Hematopoietic multipotent progenitor cell treated with erythropoietin and hydrocortisone succinate and interleukin-3 and kit ligand, for 8 days (in vitro differentiated cells): ENCODE measurements at regions not wholly inside any gene's neighbourhood (a gene's known extent, or its start where the extent isn't known, plus 50 kb on each side); places are given as distances from the start of the nearest gene placed in this dataset.

Source experiments
- DNase-seq: peaks from one replicate; pipeline ENCODE4 v3.0.0-alpha.2; 2015

DNA sequence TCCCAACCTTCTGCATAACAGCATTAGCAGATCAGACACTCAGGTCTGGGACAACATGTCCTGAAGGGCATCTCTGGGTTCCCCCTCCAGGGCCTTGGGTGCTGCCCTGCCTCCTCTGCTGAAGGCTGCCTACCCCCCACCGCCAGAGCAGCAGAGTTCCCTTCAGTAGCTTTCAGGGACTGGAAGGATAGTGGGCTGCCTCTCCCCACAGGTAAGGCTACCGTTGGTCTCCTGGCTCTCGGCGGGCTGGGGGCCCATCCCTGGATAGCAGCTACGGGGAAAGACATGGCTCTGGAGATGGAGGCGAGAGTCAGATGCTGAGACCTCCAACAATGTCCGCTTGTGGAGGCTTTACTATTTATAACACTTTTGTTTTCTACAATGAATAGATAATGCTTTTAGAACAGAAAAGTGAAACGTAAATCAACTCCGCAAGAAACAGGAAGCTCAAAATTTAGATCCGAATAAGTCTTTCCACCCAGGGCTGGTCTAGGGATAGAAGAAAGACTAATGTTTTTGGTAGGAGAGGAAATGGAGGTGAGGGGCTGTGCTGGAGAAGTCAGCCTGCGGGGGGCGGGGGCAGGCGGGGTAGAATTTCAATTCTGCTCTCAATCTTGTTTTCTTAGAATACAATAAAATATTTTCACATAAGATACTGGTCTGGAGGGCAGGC is 58.4 kb downstream of the ARL4C start:
- DNase-seq = no peak

DNA sequence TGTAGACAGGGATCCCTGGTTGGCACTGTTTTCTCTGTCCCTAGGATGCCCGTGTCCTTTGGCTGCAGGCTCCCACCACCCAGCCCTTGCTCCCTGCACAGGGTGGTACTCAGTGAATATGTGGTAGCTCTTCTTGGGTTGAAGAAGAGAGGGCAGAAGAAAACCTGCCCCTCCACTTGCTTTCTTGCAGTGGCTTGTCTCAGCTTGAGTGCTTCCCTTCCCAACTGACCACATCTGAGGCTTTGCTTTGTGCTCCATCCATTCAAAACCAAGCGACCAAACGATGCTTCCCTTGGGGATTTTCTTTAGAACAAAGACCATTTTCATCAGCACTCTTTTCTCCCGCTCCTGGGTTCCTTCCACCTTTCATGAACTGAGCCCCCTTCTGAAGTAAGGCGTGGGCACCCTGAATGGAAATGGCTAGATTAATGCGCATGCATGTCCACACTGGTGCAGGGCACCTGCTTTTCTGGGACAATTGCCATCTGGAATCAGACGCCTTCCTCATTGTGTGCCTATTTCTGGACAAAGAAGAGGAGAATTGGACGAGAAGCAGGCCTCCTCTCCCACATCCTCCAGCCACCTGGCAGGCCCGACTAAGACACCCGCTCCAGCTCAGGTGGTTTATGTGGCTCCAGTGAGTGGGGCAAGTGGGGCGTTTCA is 59.1 kb downstream of the ARL4C start:
- no peak for DNase-seq

DNA sequence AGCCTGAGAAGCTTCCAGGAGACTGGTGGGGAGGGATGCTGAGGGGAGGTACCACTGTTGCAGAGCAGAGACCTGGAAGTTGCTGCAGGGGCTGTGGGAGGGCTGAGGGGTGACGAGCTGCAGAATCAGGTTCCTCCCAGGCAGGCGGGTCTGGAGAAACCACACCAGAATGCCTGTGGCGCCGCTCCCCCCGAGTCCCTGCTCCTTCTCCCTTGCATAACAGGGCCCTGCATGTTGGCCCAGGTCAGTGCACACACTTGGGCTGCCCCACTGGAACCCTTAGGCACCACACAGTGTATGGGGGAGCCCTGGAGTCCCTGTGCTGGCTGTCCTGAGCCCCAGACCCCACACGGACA is 60.4 kb downstream of the ARL4C start:
- no peak for DNase-seq

DNA sequence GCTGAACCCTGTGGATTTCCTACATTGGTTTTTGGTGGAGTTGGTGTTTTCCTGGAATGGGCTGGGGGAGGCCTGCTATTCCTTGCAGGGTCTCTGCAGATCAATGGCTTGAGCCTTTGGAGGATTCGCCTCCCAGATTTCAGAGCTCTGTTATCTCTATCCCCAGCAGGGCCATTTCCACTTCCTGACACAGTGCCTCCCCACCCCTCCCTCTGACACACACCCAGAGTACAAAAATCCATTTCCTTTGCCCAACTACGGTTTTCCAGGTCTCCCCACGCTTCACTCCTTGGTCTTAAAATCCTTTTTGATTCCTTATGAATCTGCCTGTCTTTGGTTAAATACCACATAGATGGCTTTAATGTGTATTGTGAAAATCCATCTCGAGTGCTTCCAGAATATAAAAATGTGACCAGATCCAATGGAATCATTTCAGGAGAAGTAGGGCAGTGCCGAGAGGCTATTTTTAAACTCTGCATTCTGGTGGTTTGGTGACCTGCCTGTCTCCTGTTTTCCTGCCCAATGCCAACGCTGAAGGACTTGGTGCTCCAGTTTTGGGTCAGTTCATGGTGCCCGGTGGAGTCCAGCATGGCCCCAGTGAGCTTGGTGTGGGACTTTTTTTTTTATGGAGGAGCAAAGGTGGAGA is 60.9 kb downstream of the ARL4C start:
- DNase-seq = no peak

DNA sequence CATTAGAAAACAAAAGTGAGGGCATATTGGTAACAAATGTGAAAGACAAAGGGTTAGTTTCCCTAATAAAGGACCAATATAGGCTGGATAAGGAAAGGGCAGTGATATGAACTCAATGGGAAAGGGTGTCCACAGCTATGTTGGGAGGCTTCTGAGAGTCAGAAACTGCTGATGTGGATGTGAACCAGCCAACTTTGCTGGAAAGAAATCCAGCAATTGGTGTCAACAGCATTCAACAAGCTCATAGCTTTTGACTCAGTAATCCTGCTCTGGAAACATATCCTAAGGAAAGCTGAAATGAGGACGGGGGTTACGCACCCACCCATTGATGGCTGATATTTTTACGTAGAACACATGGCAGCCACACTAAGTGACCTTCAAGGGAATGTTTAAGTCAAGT is 63.7 kb downstream of the ARL4C start:
- no peak for DNase-seq

DNA sequence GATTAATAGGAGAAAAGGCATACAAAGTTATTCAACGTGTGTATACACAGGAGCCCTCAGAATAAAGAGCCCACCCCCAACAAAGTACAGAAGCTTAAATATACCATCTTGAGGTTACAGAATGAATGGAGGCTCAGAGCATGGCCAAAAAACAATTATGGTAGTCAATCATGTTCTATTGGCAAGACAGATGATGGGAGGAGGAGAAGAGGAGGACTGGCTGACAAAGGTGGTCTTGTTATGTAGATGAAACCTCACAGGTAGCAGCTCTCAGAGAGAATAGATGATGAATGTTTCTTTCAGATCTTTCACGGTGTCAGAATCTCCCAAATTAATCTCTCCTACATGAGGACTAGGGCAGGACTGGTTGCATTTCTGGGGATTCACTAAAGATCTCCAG is 66.0 kb downstream of the ARL4C start:
- DNase-seq = no peak

DNA sequence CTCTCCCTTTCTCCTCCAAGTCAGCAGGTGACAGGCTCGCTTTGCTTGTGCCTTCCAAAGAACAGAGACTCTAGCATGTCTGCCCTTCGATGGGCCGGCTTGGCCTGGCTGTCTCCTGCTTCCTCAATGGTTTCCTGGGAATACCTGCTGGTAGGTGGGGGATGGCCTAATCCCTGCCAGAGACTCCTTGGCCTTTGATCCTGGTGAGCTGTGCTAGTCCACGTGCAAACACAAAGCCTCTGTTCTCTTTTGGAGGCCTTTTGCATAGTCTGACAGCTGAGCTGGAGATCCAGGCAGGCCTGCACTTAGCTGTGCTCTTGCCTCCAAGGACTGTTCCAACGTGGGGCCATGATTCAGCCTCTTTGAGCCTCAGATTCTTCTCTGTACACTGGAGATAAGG is 67.6 kb downstream of the ARL4C start:
- no peak for DNase-seq

DNA sequence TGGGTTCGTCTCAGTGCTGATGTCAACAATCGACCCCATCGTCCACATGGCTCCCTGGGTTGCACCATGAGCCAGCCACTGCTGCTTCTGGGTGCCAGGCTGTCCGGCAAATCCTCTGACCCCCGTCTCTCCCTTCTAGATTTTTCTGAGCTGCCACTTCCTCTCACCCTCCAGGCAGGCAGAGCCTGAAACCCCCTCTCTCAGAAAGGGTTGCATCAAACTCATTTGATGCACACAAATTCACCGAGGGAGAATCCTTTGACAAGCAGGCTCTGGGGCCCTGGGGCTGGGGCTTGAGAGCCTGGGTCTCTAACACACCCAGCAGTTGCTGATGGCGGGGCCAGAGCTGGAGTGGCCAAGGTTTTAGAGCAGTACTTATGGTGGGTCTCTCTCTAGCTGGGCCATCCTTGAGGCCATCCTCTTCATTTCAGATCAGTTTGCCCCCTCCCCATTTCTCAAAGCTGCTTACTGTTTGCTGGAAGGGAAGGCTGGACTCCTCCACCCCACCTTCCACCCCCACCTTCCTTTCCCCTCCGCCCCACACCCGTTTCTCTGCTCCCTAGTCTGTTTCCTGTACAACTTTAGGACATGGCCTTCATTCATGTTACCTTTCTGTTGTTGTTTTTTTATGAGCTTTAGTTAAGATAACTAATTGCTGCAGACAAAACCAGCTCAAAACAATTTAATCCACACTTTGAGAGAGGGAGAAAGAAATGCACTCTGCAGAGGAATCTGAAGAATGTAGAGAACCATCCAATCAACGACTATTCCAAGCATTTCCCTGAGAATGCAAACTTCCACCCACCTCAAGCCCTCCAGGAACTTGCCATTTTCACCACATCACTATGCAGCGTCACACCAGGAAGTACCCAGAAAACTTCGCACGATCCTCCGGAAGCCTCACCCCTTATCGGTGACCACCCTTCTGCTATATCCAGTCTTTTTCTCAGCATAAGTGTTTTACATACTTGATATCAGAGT is 69.5 kb downstream of the ARL4C start:
- DNase-seq = no peak

DNA sequence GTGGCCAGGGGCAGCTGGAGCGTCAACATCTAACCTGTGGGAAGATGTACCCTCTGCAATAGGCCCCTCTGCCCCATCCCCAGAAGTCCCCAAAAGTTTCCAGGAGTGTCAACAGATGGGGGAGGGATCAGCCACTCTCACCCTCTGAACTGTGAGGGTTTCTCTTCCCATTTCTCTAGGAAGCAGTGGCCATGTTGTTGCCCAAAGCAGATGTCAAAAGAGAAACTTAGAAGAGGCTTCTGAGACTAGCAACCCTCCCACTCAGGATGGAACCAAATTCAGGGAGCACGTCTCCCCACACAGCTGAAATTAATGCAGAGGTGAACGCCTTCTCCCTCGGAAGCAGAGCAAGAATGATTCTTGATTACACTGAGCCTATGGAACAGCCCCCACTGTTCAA is 70.3 kb downstream of the ARL4C start:
- DNase-seq = no peak

DNA sequence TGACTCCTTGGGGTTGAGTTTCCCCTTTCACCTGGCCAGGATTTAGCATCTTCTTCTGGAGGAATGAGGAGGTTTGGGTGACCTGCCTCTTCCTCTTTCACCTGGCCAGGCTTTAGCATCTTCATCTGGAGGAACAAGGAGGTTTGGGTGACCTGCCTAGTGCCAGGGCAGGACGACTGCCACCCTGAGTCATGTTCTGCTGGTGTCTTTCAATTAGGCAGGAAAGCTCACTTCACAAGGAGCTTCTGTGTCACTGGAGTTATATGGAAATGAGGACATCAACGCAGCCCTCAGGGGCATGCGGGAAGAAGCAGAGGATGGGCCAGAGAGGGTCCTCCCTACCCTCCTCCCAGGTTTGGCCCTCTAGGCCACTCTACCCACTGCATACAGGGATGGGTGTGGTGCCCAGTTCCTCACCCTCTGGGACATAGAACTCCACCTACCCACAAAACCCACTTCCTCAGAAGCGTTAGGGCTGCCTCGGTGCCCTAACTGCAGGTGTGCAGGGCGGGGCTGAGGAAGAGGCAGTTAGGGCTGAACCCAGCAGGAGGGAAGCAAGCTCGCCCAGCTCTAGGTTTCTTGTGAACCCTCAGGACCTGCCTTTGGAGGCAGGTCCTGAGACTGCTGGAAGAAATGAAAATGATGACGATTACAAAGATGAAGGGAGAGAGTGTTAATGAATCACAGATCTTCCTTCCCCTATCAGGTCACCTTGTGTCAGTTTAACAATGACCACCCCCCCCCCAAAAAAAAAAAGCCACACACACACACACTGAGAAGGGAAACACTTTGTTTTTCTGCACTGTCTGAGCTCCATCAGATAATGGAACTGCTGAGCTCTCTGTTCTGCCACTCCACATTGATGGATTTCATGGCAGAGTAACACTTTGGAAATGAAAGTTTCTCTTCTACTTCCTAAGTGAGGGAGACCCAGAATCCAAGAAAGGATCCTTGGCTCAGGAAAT is 71.0 kb downstream of the ARL4C start:
- DNase-seq = peak; percentile 4

DNA sequence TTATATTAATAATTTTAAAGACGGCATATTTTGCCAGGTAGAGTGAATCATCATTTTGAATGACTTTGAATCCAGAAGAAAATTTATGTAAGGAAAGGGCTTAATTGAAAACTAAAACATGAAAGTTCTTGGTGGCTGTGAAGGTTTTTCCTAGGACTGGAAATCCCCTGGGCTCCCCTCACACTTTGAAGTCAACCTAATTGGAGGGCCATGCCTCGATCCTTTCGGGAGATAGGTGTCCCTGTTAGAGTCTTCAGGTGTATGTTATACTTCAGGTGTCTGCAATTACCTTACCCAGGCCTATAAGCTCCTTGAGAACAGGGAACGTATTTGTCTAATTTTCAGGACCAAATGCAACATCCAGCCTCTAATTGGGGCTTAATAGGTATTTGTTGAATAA is 73.0 kb downstream of the ARL4C start:
- no peak for DNase-seq

DNA sequence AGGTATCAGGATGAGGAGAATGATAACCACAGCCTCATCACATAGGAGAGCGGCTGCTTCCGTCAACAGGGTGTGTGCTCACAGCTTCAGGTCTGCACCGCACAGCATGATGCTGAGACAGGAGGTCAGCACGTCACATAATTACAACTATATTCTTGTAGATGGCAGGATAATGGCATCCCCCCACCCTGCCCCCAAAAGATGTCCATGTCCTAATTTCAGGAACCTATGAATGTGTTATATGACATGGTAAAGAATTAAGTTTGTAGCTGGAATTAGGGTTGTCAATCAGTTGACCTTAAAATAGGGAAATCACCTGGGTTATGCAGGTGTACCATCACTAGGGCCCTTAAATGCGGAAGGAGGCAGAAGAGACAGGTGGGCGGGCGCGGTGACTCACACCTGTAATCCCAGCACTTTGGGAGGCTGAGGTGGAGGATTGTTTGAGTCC is 73.9 kb downstream of the ARL4C start:
- DNase-seq = no peak

DNA sequence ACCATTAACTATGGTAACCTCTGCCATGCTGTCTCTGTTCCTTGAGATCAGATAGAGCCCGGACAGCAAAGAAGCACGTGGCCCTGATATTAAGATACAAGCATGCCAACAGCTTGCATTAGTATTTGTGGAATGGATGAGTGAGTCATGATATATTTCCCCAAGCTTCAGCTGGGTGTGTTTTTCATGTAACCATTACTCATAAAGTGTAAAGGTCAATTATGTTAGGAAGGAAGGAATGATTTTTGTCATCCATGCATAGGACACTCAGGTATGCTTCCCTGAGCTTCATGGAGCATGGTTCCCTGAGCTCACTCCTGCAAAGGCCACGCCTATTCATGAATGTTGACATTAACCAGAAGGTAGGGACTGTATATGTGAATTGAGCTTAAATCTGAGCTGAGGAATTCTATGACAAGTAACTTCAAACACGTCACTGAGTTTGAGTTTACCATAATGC is 74.6 kb downstream of the ARL4C start:
- no peak for DNase-seq

DNA sequence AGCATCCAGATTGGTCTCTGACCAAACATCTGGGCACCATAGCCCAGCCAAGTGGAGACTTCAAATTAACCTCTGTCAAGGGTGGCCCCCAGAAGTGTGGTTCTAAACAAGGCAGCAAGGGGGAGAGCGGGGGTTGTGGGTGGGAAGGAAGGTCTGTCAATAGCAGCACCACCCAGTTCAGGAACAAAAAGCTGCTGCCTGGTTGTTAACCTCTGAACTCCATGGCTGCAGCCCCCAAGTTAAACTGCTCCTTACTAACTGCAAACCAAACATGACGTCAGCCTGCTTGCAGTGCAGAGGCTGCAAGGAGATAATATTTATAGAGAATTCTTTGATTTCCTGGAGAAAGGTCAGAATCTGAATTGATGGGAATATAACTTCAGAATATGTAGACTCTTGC is 76.5 kb downstream of the ARL4C start:
- no peak for DNase-seq

DNA sequence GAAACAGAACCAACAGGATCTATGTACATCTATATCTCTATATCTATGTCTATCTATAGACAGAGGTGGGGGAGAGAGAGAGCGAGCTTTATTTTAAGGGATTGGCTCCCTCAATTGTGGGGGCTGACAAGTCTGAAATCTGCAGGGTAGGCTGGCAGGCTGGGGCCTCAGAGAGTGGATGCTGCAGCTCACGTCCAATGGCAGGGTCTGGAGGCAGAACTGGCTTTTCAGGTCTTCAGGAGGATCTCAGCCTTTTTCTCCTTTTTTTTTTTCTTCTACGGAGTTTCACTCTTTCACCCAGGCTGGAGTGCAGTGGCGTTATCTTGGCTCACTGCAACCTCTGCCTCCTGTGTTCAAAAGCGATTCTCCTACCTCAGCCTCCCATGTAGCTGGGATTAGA is 77.2 kb downstream of the ARL4C start:
- DNase-seq = no peak

DNA sequence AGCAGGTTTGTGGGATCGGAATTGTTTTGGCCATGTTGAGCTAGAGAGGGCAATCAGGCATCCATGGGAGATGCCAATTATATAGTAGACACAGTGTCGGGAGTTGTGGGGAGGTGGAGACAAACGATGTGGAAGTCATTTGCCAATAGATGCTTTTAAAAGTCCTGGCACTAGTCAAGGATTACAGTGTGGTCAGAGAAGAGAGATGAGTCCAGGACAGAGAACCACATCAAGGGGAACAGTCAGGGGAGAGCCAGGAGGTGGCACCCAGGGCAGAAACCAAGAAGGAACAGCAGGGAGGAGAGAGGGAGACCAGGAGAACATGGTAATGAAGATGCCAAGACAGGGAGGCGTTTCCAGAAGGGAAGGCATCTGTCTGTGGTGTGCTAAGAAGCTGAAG is 81.2 kb downstream of the ARL4C start:
- DNase-seq = no peak

DNA sequence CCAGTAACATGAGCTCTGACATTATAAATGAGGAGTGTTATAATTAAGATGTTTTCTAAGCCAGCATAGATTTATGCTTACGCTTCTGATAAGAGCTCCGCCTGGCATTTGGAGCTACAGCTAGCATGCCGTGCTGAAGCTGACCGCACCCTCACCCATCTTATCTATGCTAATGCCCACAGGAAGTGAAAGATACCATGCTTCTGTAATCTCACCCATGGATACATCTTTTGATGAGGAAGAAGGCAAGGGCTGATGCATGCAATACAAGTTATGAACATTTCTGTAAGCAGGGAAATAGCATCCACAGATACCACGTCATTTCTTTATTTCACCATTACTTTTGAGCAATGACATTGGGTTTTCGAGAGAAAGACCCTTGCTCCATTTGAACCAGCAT is 82.3 kb downstream of the ARL4C start:
- peak; percentile 35 for DNase-seq

DNA sequence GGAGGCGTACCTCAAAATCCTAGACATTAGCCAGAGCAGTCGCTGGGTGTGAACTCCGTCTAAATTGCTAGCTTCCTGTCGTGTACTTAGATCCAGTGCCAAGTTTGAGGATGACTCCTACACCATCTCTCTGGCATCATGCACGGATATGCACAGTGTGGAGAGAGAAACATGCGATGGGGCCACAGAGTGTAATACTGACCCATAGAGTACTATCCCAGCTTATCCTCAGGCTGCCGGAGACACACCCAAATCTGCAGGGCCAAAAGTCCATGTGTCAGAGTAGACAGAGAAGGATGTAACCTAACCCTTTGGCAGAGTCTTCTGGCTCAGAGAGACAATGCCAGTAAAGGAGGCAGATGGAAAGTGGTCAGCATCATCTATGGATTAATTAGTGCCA is 84.2 kb downstream of the ARL4C start:
- DNase-seq = no peak

DNA sequence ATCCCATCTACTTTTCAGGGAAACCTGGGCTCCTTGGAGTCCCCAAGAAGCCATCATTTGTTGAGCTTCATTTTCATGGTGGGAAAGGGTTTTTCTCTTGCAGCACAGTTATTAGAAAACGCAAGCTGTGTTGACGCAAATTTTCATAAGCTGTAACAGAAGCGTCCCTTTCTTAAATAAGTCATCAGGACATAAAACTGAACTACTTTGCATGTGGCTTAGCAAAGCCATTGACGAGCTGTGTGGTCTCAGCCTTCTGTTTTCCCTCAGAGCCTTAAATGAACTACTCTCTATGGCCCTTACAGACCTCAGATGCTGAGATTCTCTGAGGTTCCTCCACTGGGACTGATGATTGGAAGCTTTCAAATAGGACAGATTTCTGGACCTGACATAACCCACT is 85.1 kb downstream of the ARL4C start:
- no peak for DNase-seq

DNA sequence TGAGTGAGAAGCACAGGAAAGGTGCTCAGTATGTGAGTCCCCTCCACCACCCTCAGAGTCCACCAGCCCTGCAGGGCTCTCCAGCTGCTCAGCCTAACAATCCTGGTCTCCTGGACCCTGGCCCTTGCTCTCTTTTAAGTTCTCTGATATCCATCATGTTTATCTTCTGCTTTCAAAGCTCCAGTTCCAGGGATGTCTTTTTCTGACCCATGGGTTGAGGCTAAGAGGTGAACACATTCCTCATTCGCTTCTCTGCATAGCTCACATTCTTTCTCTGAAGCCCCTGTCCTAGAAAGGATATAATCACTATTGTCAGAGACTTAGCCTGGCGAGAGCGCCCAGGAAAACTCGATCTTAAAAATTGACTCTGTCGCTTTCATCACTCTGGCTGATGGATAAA is 86.4 kb downstream of the ARL4C start:
- DNase-seq = no peak

DNA sequence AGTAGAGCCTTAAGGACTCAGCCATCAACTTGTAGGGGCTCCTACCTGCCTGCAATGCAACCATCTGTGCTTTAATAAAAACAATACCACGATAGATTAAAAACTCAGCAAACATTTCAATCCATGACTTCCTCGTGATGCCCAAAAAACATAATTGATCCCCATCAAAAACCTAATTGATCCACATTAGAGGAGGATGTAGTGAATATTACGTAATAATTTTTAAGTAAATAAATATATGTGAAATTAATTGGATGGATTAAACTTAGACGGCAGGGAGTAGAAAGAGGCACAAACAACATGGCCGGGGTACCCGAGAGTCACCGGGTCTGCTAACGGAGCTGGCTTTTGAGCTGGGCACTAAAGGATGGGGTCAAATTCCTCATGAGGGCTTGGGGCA is 87.3 kb downstream of the ARL4C start:
- no peak for DNase-seq

DNA sequence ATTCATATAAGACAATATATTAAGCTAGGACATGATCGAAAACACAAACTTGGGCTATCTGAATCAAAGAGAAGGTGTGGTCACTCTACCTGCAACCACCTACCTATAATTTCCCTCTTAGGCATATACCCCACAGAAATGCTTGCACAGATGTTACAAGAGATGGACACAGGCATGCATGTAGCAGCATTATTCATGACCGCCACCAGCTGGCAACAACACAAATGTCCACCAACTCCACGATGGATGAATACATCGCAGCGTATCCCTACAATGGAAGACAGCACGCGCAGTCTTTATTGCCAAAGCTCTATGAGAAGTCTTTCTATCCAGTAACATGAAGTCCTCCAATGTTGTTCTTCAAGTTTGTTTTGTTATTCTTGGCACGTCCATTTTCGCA is 90.8 kb downstream of the ARL4C start:
- no peak for DNase-seq
